Astrocyte (in vitro differentiated cells and primary cell): ENCODE measurements at regions not wholly inside any gene's neighbourhood (a gene's known extent, or its start where the extent isn't known, plus 50 kb on each side); places are given as distances from the start of the nearest gene placed in this dataset.

Experiments
- EZH2 ChIP-seq: IDR thresholded peaks from 2 replicates; pipeline ENCODE4 v1.6.1; 2012; ENCODE audit warnings: mild to moderate bottlenecking, low read length, inconsistent platforms; ENCODE audit not compliant: insufficient read depth
- TF ChIP-seq, protein P1 (sequence below): IDR thresholded peaks from 2 replicates; pipeline ENCODE4 v1.5.1; 2011; ENCODE audit warnings: low read depth, mild to moderate bottlenecking, inconsistent platforms, low read length, moderate library complexity; ENCODE audit not compliant: insufficient read depth

DNA sequence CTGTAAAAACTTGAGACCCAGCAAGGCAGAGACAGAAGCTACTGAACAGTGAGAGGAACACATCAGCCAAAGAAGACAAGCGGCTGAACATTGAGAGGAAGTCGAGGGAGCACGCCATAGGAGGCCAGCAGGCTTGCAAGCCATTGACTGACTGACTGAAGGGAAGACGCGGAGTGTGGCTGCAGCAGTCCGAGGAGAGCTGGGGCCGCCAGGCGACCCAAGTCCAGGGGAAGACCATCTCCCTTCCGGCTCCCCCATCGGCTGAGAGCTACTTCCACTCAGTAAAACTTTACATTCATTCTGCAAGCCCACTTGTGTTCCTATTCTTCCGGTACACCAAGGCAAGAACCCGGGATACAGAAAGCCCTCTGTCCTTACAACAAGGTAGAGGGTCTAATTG, 167.3 kb upstream of the MBL2 start:
- TF ChIP-seq, protein P1, sequence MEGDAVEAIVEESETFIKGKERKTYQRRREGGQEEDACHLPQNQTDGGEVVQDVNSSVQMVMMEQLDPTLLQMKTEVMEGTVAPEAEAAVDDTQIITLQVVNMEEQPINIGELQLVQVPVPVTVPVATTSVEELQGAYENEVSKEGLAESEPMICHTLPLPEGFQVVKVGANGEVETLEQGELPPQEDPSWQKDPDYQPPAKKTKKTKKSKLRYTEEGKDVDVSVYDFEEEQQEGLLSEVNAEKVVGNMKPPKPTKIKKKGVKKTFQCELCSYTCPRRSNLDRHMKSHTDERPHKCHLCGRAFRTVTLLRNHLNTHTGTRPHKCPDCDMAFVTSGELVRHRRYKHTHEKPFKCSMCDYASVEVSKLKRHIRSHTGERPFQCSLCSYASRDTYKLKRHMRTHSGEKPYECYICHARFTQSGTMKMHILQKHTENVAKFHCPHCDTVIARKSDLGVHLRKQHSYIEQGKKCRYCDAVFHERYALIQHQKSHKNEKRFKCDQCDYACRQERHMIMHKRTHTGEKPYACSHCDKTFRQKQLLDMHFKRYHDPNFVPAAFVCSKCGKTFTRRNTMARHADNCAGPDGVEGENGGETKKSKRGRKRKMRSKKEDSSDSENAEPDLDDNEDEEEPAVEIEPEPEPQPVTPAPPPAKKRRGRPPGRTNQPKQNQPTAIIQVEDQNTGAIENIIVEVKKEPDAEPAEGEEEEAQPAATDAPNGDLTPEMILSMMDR, result no peak
- TF ChIP-seq EZH2, result no peak
